Stimulated activated CD4-positive, alpha-beta T cell treated with anti-CD3 and anti-CD28 coated beads, Interleukin-12 subunit alpha, Interleukin-12 subunit beta, amount 100 ng/mL, for 4 hours (primary cell): ENCODE measurements at regions not wholly inside any gene's neighbourhood (a gene's known extent, or its start where the extent isn't known, plus 50 kb on each side); places are given as distances from the start of the nearest gene placed in this dataset.
"Not testable (repeated sequence)": the region's sequence is repeated elsewhere in the genome, so short reads cannot be mapped to it uniquely, and the experiment has no call there.

Experiments used
- DNase-seq: peaks from one replicate; pipeline ENCODE4 v3.0.0-alpha.2; 2020

DNA sequence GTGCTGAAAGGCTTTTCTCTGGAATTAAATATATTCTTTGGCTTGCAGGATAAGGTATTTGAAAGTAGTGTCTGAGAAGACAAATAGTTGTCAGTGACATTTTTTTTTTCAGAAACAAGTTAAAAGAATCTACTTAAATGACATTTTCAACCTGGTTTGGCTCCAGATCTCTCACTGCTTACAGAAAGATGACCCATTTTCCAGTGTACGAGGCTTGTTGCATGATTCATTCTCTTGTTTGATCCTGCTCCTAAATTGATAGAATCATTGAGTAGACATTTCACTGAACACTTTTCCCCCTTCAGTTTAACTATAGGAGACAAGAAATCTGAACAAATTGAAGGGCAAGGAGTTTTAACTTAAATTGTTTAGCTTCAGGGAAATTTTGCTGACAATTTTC, 546.1 kb downstream of the ZNF608 start:
- no peak for DNase-seq

DNA sequence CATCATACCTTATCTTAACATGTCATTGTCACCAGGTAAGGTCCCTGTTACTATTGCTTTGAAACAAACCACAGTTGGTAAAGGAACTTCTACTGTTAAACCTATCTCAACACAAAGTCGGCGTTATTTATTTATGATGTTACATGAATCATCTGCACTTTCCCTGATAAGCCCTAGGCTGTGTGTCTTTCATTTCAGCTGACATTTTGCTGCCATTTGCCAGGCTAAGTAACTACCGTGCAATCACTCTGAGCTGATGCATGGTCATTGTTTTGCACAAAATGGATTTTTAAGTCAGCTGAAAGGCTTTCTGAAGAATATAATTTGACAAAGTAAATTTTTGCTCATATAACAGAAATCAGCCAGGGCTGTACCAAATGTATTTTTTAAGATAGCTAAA, 546.5 kb downstream of the ZNF608 start:
- no peak for DNase-seq

DNA sequence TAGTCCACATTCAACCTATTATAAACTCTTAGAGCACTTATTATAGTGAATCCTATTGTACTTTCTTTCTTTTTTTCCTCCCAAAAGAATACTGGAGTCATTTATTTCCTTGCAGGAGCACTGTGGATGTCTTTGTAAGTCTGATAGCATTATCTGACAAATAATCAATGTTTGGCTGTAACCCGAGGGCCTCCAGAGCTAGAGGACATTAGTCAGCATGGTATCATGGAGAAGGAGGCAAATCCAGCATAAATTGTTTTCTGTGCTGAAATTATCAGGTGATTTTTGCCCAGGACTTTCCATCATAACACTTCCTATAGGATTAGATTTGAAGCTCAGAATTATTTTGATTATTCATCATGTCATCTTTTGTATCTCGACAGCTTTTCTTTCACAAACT, 551.0 kb downstream of the ZNF608 start:
- no peak for DNase-seq

DNA sequence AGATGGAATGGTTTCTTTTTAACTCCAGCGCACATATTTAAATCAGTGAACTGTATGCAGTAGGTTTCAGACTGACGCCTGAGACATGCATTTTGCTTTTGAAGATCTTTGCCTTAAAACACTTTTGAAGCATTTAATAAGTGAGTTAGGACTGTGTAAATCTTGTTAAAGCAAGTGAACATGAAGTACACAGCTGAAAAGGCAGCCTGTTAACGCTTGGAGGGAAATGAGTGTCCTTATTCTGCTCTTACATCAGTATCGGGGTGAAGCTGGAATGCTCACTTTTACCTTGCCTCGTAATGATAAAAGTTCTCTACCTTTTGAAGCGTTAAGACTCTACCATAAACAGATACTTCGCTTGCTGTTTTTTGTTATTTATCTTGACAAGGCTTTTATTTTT, 552.2 kb downstream of the ZNF608 start:
- DNase-seq = no peak

DNA sequence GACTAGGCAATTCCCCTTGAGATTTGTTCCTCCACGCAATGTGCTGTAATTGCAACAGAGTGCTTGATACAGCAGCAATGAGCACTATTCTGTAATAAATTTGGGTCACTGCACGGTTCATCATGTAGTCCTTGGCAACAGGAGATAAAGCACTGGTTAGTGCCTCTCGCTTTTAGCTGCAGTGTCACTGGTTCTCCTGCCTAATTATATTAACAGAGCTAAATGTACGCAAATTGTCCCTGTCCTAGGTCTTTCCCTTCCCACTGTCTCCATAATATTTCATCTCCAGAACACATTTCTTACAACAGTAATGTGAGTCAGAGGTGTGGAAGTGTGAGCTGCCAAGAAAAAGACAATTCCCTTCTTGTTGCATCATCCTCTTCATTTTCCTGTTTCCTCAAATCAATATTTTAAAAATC, 553.1 kb downstream of the ZNF608 start:
- no peak for DNase-seq

DNA sequence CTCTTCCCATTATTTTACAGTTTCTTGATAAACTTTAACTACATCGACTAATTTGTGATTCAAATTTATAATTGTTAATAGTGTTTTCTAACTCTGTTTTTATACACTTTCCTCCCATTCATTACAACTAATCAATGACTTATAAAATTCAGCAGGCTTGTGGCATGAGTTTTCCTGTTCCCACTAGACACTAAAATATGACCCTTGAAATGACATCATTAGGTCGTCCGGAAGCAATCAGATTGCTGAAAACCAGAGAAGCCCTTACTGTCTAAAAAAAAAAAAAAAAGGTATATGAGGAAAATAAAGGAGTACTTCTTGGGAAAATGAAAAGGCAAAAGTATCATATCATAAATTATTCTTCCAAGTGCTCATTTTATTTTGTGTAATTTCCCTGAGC, 553.7 kb downstream of the ZNF608 start:
- DNase-seq = no peak

DNA sequence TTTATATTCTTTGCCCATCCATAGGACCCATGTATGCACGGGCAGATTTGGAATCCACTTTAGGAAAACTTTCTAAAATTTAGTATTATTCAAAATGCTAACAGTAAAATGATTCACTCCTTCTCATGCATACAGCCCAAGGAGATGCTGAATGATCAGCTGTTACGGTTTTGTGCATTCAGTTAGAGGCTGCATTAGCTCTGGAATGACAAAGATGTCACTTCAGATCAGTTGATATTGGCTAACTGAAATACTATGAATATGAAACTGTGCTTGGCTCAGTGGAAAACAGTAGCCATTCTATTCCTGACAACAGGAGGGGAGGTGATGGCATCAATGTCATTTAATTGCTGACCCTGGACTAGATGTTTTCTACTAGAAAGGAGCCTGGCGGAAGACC, 560.7 kb downstream of the ZNF608 start:
- no peak for DNase-seq

DNA sequence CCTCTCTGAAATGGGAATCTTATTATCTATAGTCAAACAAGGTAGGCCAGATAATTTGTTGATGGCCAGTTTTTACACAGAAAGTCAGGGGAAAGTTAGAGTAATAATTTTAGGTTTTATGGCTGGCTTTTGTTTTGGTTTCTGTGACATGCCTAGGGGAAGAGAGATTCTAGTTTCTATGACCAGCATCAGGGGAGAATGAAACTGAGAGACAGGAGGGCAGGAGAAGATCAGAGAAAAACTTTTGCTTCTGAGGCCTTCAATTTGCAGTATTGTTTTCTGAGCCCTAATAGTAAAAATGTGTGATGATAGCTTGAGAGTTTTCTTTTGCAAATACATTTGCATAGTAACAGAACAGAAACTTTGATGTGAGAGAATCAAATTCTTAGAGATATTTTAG, 564.3 kb downstream of the ZNF608 start:
- no peak for DNase-seq

DNA sequence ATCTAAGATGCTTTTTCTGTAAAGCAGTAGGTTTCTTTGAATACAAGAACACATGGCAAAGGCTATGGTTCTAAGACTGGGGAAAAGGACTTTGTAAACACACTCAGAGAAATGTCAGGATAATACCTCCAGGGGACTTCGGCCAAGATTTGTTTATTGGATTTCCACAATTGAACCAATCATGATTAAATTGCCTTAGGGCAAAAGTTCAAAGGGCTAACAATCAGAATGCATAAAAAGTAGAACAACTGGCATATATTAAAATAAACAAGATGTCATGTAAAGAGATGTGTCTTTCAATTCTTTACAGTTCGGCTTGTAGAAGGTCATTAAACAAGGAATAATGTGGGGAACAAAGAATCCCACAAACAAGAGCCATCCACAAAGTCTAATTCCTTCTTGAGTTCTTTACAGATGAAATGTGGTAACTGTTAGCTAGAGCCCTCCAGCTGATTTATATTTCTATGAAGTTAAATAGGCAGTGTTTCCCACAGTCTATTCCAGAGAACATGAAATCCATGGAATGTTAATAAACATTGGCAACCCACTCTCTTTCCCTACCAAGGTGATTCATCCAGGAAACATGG, 565.5 kb downstream of the ZNF608 start:
- DNase-seq = no peak

DNA sequence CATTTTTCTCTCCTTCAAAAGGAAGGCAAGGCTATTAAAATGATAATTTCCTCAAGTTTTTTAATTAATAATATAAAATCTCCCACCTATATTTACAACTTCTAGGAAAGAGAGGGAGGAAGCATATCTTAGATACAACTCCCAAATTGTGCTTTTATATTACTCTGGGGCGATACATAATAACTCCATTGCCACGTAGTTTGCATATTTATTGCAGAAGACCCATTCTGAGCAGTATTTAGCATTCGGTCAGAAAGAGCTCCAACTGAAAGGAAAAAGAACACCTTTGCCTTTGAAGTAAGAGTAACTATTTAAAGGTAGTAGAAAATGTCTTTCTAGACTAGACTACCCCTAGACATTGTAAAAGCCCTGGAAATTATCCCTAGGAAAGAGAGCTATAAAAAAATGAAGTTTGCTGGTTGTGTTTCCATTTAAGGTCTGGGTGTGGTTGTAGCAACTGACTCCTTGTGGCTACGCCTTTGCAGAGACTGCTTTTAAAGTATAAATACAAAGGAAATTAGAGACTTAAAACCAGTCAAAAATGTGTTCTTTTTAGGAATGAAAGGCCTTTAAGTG, 566.1 kb downstream of the ZNF608 start:
- no peak for DNase-seq

DNA sequence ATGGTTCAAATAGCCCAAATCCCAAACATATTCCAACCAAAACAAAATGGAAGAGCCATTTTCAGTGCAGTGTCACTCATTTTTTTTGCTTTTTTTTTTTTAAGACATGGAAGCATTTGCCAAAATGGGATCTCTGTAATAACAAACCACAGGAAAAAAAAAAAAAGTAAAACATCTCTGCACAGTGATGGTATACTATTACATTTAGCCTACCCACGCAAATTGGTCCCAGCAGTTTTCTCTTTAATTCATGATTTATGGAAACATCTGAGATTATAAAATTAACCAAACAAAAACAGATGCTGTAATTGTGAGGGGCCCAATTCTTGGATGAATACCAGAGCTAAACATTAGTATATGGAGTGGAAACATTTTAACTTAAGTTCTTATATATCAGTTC, 566.6 kb downstream of the ZNF608 start:
- no peak for DNase-seq

DNA sequence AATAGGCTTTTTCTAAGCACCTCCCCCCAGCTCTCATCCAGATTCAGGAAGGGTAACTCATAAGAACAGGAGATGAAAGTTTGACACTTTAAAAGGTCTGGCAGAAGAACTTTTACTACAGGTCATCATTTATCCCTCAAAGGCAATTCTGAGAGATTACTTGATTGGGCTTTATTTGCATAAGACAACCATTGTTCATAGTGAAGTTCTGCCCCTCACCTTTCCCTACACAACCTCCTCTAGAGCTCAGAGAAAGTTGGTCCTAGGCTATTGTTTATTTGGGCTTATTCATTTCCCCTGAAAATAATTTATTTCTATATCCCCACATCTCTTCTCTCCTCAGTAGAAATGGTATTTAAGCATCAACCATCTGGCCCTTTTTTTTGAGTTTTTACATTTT, 568.4 kb downstream of the ZNF608 start:
- DNase-seq = no peak

DNA sequence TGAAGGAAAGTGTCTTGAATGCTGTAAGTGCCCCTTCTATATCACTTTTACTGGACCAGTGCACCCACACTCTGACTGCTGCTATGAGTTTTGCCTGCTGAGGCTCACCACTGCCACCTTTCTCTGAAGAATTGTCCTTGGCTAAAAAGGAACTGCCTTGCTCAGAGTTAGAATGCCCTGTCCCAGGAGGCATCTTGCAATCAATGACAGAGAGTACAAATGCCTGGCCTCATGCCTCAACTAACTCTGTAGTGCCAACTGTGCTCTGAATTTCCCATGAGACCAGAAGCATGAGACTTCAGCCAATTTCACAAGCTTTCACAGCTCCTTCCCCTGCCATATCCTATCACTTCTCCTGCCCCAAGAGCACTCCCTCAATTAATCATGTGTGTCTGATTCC, 569.7 kb downstream of the ZNF608 start:
- no peak for DNase-seq

DNA sequence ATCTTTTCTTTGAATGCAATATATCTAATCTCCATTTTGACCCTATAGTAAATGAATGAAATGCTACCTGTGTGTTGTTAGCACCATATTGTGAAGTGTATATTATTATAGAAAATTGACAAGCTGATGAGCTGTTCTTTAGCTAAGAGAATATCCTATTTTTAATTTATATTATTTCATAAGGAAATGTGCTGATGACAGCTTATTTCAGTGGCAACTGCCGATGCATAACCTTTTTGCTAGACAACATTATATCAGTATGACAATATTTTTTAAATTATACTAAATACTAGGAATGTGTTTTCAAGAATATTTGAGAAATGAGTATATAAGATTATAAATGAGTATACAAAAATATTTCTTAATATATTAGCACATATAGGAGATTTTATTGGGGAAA, 573.1 kb downstream of the ZNF608 start:
- no peak for DNase-seq

DNA sequence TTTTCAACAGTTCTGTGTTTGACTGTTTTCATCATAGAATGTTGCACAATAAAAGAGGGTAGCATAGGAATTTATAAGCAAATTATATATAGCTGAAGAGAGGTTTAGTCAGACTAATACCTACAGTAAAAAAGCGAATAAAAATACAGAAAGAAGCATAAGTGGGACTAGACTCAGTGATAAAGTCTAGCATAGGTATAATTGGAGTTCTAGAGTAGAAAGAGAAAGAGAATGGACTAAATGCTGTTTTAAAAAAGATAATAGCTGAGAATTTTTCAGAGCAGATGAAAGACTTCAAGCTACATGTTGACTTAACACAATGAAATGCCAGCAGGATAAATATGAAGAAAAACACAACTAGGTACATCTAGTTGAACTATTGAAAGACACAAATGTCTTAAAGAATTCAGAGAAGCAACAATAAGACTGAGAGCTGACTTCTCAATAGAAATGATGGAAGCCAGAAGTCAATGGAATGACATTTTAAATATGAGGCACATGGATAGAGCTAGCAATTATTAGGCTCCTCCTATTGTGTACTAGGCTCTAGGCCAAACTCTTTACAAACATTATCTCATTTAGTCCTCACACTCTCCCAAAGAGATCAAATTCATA, 573.9 kb downstream of the ZNF608 start:
- no peak for DNase-seq

DNA sequence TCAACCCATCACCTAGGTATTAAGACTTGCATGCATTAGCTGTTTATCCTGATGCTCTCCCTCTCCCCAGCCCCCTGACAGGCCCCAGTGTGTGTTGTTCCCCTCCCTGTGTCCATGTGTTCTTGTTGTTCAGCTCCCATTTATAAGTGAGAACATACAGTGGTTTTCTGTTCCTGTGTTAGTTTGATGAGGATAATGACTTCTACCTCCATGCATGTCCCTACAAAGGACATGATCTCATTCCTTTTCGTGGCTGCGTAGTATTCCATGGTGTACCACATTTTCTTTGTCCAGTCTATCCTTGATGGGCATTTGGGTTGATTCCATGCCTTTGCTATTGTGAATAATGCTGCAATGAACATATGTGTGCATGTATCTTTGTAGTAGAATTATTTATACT, 578.3 kb downstream of the ZNF608 start:
- not testable (repeated sequence) for DNase-seq

DNA sequence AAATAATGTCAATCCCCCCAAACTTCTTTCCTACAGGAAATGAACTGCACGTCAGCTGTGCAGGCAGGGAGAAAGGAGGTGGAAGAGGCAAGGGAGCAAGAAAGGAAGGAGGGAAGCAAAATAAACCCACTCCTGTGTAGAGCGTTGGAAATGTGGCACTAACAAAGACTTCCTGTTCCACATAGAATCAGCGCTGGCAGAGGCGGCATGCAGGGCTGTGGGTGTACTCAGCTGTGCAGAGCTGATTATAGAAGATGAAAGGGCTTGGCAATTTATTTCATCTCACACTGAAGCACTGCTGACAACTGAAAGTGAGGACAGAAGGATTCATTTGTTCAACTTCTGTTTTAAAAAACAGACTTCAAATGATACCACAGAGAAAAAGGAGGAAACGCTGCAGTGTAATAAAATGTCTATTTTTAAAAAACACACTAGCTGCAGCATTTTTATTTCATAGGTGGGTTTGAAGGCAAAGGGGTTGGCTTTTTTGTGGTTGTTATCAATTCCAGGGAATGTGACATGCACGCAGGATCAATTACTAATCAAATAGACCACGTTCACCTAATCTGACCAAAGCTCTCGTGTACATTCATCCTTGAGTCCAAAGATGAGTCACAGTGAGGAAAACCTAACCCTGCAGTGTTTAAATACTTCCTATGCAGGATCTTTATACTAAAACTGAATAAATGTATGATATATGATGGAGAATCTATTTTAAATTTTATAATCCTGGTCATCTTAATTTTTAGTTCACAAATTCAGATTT, 583.5 kb downstream of the ZNF608 start:
- no peak for DNase-seq

DNA sequence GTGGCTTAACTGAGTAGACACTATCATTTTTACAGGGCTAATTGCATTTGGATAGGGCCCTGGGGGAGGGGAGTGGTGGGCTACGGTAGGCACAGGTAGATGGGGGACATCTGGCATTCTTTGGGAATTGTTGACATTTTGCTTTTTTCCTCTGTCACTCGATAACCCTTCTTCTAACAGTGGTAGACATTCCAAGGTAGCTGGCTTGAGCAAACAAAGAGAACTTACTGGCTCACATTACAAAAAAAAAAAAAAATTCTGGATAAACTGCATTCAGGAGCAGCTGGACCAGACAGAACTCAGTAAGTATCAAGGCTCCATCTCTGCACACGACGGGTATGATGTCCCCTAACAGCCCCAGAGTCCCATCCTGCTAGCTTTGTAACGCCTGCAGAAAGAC, 585.2 kb downstream of the ZNF608 start:
- DNase-seq = no peak

DNA sequence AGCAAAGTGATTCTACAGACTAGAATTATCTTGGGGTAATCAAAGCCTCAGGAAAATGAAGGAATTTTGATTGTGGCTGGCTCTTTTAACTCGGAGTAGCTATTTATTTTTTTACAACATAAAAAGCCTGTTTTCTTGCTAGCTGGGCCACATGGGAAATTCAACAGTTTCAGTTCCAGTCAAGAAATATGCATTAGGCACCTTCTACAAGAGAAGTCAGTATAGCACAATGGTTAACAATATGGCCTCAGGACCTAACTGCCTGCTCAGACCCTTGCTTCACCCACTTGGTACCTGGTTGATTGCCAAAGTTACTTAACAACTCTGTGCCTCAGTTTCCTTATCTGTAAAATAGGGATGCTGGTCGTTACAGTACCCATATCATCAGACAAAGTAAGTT, 586.2 kb downstream of the ZNF608 start:
- DNase-seq = no peak

DNA sequence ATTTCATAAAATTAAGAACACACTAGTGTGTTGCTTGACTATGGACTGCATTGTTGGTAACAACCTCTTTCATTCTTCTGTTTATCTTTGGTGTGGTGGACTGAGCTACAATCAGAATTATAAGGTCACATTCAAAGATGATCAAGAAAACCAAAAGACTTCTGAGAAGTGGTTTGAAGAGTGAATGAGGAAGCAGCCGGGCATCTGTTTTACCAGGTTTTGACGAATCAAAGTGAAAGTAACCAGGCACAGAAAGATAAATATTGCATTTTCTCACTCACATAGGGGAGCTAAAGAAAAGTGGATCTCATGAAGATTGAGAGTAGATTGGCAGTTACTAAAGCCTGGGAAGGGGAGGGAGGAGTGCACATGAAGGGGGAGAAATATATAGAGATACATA, 589.1 kb downstream of the ZNF608 start:
- no peak for DNase-seq

DNA sequence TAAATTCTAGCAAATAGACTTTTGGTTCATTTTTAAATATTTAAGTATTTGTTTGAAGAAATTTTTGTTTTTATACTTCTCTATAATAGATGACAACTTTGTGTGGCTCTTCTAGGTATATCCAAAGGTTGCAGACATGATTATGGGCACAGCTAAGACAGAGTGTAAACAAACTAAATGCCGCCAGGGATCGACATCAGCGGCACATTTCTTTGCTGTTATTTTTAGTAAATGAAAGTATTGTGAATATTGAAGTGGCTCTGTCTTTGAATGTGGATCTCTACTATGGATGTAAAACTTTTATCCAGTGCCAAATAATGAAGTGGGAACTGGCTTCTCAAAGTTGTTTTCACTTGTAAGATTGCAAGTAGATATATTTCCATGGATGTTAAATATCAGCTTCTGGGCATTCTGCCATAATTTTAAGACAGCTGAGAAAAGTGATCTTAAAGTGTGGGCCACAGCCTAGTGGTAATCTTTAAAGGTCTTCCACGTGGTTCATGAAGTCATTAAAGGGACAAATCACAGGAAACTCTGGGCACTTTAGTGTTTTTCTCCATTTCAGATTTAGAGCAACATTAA, 589.9 kb downstream of the ZNF608 start:
- DNase-seq = no peak

DNA sequence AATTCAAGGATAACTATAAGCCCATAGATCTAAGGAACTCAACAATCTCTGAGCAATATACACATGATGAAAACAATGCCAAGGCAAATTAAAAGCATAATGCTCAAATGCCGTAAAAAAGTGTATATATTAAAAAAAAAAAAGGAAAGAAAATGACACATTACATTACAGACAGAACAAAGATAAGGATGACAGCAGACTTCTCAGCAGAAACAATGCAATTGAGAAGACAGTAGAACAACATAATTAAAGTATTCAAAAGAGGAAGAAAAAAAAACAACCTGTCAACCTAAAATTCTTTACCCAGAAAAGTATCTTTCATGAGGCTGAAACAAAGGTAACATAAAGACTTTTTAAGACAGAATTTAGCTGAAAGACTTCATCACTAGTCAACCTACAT, 591.7 kb downstream of the ZNF608 start:
- no peak for DNase-seq

DNA sequence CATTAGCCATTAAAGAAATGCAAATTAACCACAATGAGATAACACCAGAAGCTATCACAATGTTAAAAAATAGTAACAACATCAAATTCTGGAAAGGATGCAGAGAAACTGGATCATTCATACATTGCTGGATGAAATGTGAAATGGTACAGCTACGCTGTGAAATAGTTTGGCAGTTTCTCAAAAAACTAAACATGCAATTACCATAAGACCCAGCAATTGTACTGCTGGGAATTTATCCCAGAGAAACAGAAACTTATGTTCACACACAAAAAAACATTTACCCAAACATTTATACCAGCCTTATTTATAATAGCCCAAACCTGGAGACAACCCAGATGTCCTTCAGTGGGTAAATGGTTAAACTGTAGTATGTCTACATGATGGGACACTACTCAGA, 592.9 kb downstream of the ZNF608 start:
- no peak for DNase-seq

DNA sequence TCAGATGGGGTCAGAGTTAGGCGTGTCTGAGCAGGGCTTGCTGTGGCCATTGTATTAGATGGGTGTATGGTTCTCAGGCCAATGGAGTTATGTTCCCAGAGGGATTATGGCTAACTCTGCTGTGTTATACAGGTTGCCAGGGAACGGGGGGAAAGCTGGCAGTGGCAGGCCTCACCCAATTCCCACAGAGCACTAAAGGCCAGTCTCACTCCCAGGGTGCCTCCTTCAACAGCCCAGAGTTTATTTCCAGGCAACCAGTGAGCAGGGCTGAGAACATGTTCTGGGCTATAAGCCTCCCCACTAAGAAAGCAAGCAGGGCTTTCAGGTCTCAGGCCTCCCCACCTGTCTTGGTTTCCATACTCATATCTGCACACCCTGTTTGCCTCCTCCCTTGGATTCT, 597.9 kb downstream of the ZNF608 start:
- DNase-seq = no peak
